OCI-LY1 (cell line): ENCODE measurements at regions not wholly inside any gene's neighbourhood (a gene's known extent, or its start where the extent isn't known, plus 50 kb on each side); places are given as distances from the start of the nearest gene placed in this dataset.

ENCODE experiments used
- H2AFZ ChIP-seq: fragments of 200-600 bp; sonication (generic), shearing (Covaris generic); 2 replicates; pipeline ENCODE4 v1.6.0; 2014; ENCODE audit warnings: antibody characterized with exemption, mild to moderate bottlenecking, low read length
- H3F3A ChIP-seq: fragments of 200-600 bp; sonication (generic), shearing (Covaris generic); 2 replicates; pipeline ENCODE4 v1.6.0; 2014; ENCODE audit warnings: mild to moderate bottlenecking, antibody characterized with exemption, low read length, moderate library complexity; ENCODE audit not compliant: insufficient read depth
- H3K27ac ChIP-seq: fragments of 200-600 bp; sonication (generic); 2 replicates; pipeline ENCODE4 v1.5.1; 2014; ENCODE audit warnings: low read length, mixed run types, mild to moderate bottlenecking, low read depth; ENCODE audit not compliant: poor library complexity, severe bottlenecking
- H3K27me3 ChIP-seq: fragments of 200-600 bp; sonication (generic); 2 replicates; pipeline ENCODE4 v1.6.0; 2014; ENCODE audit warnings: antibody characterized with exemption, mild to moderate bottlenecking, low read length, moderate library complexity; ENCODE audit not compliant: insufficient read depth
- H3K36me3 ChIP-seq: fragments of 200-600 bp; sonication (generic); 2 replicates; pipeline ENCODE4 v1.6.1; 2014; ENCODE audit warnings: mild to moderate bottlenecking, antibody characterized with exemption, low read length, moderate library complexity, mixed read lengths; ENCODE audit not compliant: insufficient read depth
- H3K4me1 ChIP-seq: fragments of 200-600 bp; sonication (generic); 2 replicates; pipeline ENCODE4 v1.5.1; 2014; ENCODE audit warnings: mild to moderate bottlenecking, low read length, moderate library complexity; ENCODE audit not compliant: insufficient read depth, severe bottlenecking
- H3K4me2 ChIP-seq: fragments of 200-600 bp; sonication (generic), shearing (Covaris generic); 2 replicates; pipeline ENCODE4 v1.6.1; 2014; ENCODE audit warnings: low read length
- H3K4me3 ChIP-seq: fragments of 200-600 bp; sonication (generic); 2 replicates; pipeline ENCODE4 v1.5.1; 2014; ENCODE audit warnings: low read length, low read depth, mild to moderate bottlenecking, mixed read lengths; ENCODE audit not compliant: poor library complexity, severe bottlenecking
- H3K79me2 ChIP-seq: fragments of 200-600 bp; shearing (Covaris generic); 2 replicates; pipeline ENCODE4 v1.6.1; 2016; ENCODE audit warnings: mixed run types, low read length, mixed read lengths; ENCODE audit not compliant: insufficient read depth
- H3K9ac ChIP-seq: fragments of 200-600 bp; sonication (generic), shearing (Covaris generic); 2 replicates; pipeline ENCODE4 v1.6.1; 2014; ENCODE audit warnings: mild to moderate bottlenecking, low read length, mixed read lengths
- H3K9me2 ChIP-seq: fragments of 200-600 bp; sonication (generic), shearing (Covaris generic); 2 replicates; pipeline ENCODE4 v1.6.1; 2014; ENCODE audit warnings: low read depth, mild to moderate bottlenecking, low read length, mixed read lengths
- H3K9me3 ChIP-seq: fragments of 200-600 bp; shearing (Covaris generic); 2 replicates; pipeline ENCODE4 v1.6.1; 2014; ENCODE audit warnings: low read length, mixed read lengths
- H4K20me1 ChIP-seq: fragments of 200-600 bp; sonication (generic), shearing (Covaris generic); 2 replicates; pipeline ENCODE4 v1.6.0; 2016; ENCODE audit warnings: mild to moderate bottlenecking, low read length; ENCODE audit not compliant: insufficient read depth
- EZH2 ChIP-seq: fragments of 200-600 bp; sonication (generic), shearing (Covaris generic); IDR thresholded peaks from 2 replicates; pipeline ENCODE4 v1.8.0; 2017; ENCODE audit warnings: borderline replicate concordance, mixed run types, mild to moderate bottlenecking, antibody characterized with exemption, low read length, moderate library complexity, mixed read lengths
- TF ChIP-seq, protein P1 (sequence below): fragments of 200-600 bp; sonication (generic), shearing (Covaris generic); IDR thresholded peaks from 2 replicates; pipeline ENCODE4 v1.5.1; 2017; ENCODE audit warnings: mild to moderate bottlenecking, antibody characterized with exemption, low read length, moderate library complexity, mixed read lengths

DNA sequence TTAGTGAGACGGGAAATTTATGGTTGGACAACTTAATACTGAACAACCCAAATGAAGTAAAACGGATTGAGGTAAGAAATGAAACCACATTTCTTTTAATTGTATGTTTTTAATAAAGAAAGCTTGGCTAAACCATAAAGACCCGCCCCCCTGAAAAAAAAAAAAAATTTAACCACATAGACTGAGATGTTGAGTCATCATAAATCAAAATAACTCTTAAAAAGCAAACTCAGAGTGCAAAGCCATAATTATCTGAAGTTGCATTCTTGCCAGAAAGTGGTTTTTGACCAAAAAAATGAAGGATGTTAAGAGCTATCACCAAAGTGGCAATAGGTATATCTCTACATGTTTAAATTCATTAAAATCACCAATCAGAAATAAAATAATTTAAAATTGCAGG lies 101.8 kb upstream of the COL21A1 start:
- Histone ChIP-seq H3K4me3 (no peak overlapping the region), H3K9me3 (no peaks in the 10 kb centered on the region), H4K20me1 (no peaks in the 10 kb centered on the region), H3K79me2 (no peaks in the 10 kb centered on the region), H3K36me3 (no peaks in the 10 kb centered on the region), H3K27ac (no peak overlapping the region), H2AFZ (no peak overlapping the region), H3K9me2 (no peaks in the 10 kb centered on the region), H3K27me3 (no peaks in the 10 kb centered on the region), H3K4me2 (no peak overlapping the region), H3F3A (no peaks in the 10 kb centered on the region), H3K4me1 (no peaks in the 10 kb centered on the region), H3K9ac (no peak overlapping the region)
- no peak for TF ChIP-seq EZH2
- TF ChIP-seq, protein P1, sequence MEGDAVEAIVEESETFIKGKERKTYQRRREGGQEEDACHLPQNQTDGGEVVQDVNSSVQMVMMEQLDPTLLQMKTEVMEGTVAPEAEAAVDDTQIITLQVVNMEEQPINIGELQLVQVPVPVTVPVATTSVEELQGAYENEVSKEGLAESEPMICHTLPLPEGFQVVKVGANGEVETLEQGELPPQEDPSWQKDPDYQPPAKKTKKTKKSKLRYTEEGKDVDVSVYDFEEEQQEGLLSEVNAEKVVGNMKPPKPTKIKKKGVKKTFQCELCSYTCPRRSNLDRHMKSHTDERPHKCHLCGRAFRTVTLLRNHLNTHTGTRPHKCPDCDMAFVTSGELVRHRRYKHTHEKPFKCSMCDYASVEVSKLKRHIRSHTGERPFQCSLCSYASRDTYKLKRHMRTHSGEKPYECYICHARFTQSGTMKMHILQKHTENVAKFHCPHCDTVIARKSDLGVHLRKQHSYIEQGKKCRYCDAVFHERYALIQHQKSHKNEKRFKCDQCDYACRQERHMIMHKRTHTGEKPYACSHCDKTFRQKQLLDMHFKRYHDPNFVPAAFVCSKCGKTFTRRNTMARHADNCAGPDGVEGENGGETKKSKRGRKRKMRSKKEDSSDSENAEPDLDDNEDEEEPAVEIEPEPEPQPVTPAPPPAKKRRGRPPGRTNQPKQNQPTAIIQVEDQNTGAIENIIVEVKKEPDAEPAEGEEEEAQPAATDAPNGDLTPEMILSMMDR: no peak

DNA sequence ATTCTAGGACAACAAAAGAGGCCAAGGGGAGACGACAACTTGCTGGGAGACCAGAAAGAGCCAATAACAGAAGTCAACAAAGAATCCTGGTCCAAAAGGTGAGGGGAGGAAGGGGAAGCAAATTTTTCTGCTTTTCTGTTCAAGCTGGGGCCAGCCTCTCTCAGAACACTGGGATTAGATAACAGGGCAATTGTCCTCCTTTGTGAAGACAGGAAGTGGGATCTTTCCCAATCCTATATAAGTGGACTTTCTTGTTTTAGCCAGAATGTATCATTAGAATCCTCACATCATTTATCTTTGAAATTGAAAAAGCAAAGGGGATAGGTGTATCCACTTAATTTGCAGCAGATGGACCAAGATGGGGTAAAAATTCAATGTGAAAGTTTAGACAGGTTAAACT lies 101.2 kb upstream of the COL21A1 start:
- Histone ChIP-seq H3K27me3 (no peaks in the 10 kb centered on the region), H4K20me1 (no peaks in the 10 kb centered on the region), H3K9ac (no peak overlapping the region), H3K79me2 (no peaks in the 10 kb centered on the region), H3K9me3 (no peaks in the 10 kb centered on the region), H3K4me3 (no peak overlapping the region), H3F3A (no peaks in the 10 kb centered on the region), H3K36me3 (no peaks in the 10 kb centered on the region), H3K4me2 (no peak overlapping the region), H2AFZ (no peak overlapping the region), H3K9me2 (no peaks in the 10 kb centered on the region), H3K27ac (no peak overlapping the region), H3K4me1 (no peaks in the 10 kb centered on the region)
- TF ChIP-seq EZH2: no peak
- TF ChIP-seq, protein P1: no peak

DNA sequence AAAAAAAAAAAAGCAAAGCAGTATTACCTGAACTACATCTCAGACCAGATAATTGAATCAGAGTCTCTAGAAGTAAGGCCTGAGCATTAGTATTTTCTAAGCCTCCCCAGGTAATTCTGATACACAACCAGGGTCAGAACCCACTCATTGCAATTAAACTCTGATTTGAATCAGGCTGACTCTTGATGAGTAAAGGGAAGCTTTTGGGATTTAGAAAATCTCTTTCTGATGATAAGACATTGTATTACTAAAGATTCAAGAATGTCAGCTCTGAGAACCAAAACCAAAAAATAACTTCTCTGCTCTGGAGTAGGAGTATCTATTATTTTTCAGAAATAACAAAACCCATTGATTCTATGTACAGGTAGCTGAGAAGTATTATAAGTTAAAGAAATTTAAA lies 100.1 kb upstream of the COL21A1 start:
- Histone ChIP-seq H2AFZ (no peak overlapping the region), H3K4me3 (no peak overlapping the region), H3K4me1 (no peaks in the 10 kb centered on the region), H3K9me3 (no peaks in the 10 kb centered on the region), H4K20me1 (no peaks in the 10 kb centered on the region), H3K79me2 (no peaks in the 10 kb centered on the region), H3K27ac (no peak overlapping the region), H3K4me2 (no peak overlapping the region), H3K27me3 (no peaks in the 10 kb centered on the region), H3K36me3 (no peaks in the 10 kb centered on the region), H3K9me2 (no peaks in the 10 kb centered on the region), H3K9ac (no peak overlapping the region), H3F3A (no peaks in the 10 kb centered on the region)
- TF ChIP-seq, protein P1: no peak
- no peak for TF ChIP-seq EZH2
